Uterus (tissue), 3 donors: ENCODE measurements at regions not wholly inside any gene's neighbourhood (a gene's known extent, or its start where the extent isn't known, plus 50 kb on each side); places are given as distances from the start of the nearest gene placed in this dataset.
A peak's percentile ranks its signal among the peaks of the same experiment; 100 is the strongest.

Source experiments
- DNase-seq, 2 donors: peaks; one replicate each; pipeline ENCODE4 v3.0.0-alpha.2; 2019 to 2020
- H3K27ac ChIP-seq, 2 donors: fragments of 200-600 bp; sonication (generic); 1 replicate in 1 of 2; 2 replicates in 1 of 2; pipeline ENCODE4 v1.5.1; 2016 to 2018
- H3K27me3 ChIP-seq, 2 donors: fragments of 200-600 bp; sonication (generic); one replicate each; pipeline ENCODE4 v1.5.1; 2018 to 2019; ENCODE audit warnings: control low read depth in 1 of 2
- H3K36me3 ChIP-seq, 2 donors: fragments of 200-600 bp; sonication (generic); one replicate each; pipeline ENCODE4 v1.5.1; 2019; ENCODE audit warnings: control low read depth in 1 of 2
- H3K4me1 ChIP-seq, 2 donors: fragments of 200-600 bp; sonication (generic); one replicate each; pipeline ENCODE4 v1.5.1; 2018 to 2019; ENCODE audit warnings: control low read depth in 1 of 2
- H3K4me3 ChIP-seq, 2 donors: fragments of 200-600 bp; sonication (generic); 1 replicate in 1 of 2; 2 replicates in 1 of 2; pipeline ENCODE4 v1.5.1; 2018 to 2019; ENCODE audit warnings: mild to moderate bottlenecking in 1 of 2
- H3K9me3 ChIP-seq, 2 donors: fragments of 200-600 bp; sonication (generic); one replicate each; pipeline ENCODE4 v1.5.1; 2019; ENCODE audit warnings: control low read depth in 1 of 2
- POLR2A ChIP-seq, 2 donors: fragments of 450-650 bp; IDR thresholded peaks; one replicate each; pipeline ENCODE4 v1.6.1; 2016; ENCODE audit warnings: antibody characterized with exemption in 2 of 2, mild to moderate bottlenecking in 1 of 2, moderate library complexity in 1 of 2
- intact Hi-C: fragments of 100-400 bp; cut with DNase I; formaldehyde crosslinking; loops from one replicate; pipeline ENCODE4 v1.15.1; 2023; ENCODE audit warnings: low total_unique reads
- TF ChIP-seq, protein P1 (sequence below), 4 experiments: fragments of 200-600 bp in 2 of 4; fragments of 450-650 bp in 2 of 4; sonication (generic) in 2 of 4; IDR thresholded peaks; one replicate each; pipeline ENCODE4 v1.5.1; 2016 to 2019; ENCODE audit warnings: antibody characterized with exemption in 4 of 4, mild to moderate bottlenecking in 2 of 4, moderate library complexity in 1 of 4
- donor health status: DM: yes; HTN: yes; CAD: no.

DNA sequence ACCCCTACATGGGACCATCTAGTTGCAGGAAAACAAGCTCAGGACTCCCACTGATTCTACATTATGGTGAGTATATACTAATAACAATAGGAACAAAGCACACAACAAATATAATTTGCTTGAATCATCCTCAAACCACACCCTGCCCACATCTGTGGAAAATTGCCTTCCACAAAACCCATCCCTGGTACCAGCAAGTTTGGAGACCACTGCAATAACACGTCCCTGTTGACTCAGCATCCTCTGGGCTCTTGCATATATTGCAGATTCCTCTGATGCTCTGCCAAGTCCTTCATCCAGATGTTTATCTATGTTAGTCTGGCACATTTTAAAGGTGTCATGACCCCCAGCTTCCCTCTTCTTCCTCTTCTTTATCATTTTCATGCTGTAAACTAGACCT lies 138.4 kb downstream of the PCTP start:
- H3K4me1 ChIP-seq = no peaks in the 10 kb centered on the region
- no peaks in the 10 kb centered on the region for H3K9me3 ChIP-seq
- DNase-seq = no peak
- H3K27ac ChIP-seq = no peak overlapping the region
- H3K4me3 ChIP-seq = no peak overlapping the region
- no peaks in the 10 kb centered on the region for H3K27me3 ChIP-seq
- intact Hi-C loops = no loop called here
- TF ChIP-seq POLR2A (IDR thresholded peaks at IDR 0.05) = no peak
- TF ChIP-seq, protein P1, sequence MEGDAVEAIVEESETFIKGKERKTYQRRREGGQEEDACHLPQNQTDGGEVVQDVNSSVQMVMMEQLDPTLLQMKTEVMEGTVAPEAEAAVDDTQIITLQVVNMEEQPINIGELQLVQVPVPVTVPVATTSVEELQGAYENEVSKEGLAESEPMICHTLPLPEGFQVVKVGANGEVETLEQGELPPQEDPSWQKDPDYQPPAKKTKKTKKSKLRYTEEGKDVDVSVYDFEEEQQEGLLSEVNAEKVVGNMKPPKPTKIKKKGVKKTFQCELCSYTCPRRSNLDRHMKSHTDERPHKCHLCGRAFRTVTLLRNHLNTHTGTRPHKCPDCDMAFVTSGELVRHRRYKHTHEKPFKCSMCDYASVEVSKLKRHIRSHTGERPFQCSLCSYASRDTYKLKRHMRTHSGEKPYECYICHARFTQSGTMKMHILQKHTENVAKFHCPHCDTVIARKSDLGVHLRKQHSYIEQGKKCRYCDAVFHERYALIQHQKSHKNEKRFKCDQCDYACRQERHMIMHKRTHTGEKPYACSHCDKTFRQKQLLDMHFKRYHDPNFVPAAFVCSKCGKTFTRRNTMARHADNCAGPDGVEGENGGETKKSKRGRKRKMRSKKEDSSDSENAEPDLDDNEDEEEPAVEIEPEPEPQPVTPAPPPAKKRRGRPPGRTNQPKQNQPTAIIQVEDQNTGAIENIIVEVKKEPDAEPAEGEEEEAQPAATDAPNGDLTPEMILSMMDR (IDR thresholded peaks at IDR 0.05) = no peak
- H3K36me3 ChIP-seq = no peaks in the 10 kb centered on the region

DNA sequence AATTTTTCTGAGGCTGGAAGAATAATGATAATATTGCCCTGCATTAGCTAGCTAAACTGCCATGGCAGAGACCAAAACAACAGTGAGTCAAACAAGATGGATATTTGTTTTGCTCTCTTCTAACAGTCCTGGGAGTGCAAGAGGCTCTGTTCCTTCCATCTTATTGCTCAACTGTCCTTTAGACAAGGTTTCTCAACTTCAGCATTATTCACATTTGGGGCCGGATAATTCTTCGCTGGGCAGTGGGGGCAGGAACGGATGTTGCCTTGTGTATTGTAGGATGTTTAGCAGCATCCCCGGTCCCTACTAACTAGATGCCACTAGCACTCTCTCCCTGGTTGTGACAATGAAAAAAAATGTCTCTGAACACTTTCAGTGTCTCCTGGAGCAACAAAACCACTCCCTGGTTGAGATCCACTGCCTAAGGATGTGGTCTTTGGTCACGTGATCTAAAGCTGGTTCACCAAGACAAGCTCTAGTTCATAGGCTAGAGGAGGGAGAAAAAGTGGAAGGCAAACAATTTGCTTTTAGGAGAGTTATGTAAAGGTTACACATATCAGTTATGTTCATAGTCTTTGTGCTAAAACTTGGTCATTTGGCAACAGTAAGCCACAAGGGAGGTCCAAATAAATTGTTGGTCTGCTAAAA lies 144.4 kb downstream of the PCTP start:
- H3K4me1 ChIP-seq = no peaks in the 10 kb centered on the region
- no peak for TF ChIP-seq POLR2A (IDR thresholded peaks at IDR 0.05)
- TF ChIP-seq, protein P1 (IDR thresholded peaks at IDR 0.05) = no peak
- H3K27ac ChIP-seq = no peak overlapping the region
- no peak for DNase-seq
- no peaks in the 10 kb centered on the region for H3K27me3 ChIP-seq
- no peaks in the 10 kb centered on the region for H3K9me3 ChIP-seq
- no peak overlapping the region for H3K4me3 ChIP-seq
- no peaks in the 10 kb centered on the region for H3K36me3 ChIP-seq
- intact Hi-C loops = no loop called here

DNA sequence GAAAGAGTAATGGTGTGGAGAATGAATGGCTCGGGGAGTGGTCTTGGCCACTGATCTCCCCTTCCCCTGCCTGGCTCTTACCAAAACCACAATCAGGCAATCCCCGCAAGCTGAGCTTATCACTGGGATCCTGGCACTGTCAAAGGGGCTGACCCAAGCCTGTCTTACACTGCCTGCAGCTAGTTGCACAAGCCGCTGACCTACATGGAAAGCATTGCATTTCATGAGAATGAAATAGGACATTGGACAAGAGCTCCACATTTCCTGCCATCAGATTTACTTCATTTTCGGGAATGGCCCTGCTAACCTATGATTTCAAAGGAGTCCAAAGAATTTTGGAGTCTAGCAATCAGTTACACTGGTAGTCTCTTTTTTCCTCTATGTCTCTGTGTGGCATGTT lies 146.4 kb downstream of the PCTP start:
- no peaks in the 10 kb centered on the region for H3K36me3 ChIP-seq
- intact Hi-C loops = no loop called here
- no peaks in the 10 kb centered on the region for H3K4me1 ChIP-seq
- no peak for TF ChIP-seq POLR2A (IDR thresholded peaks at IDR 0.05)
- TF ChIP-seq, protein P1 (IDR thresholded peaks at IDR 0.05) = no peak
- H3K27ac ChIP-seq = no peak overlapping the region
- no peaks in the 10 kb centered on the region for H3K27me3 ChIP-seq
- peak in 1 of 2 donors; percentile 21 for DNase-seq
- no peak overlapping the region for H3K4me3 ChIP-seq
- no peaks in the 10 kb centered on the region for H3K9me3 ChIP-seq

DNA sequence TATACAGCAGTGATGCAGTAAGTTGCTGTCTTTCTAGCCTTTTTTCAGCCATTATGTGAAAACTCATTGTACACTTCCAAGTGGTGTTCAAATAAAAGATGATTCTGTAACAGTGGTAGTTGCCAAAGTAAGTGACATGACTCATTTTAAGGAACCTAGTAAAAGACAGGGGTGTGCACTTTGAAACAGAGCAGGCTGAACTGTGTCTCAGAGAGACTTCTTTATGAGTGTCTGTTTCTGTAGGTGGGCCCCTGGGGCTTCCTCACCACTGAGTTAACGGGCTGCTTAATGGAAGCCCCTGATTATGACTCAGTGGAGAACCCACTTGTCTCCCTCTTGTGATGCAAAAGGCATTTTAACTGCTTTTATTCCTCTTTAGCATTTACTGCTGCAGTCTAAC lies 147.3 kb downstream of the PCTP start:
- intact Hi-C loops = no loop called here
- TF ChIP-seq POLR2A (IDR thresholded peaks at IDR 0.05) = no peak
- TF ChIP-seq, protein P1 (IDR thresholded peaks at IDR 0.05) = no peak
- Histone ChIP-seq H3K9me3 (no peaks in the 10 kb centered on the region), H3K27ac (no peak overlapping the region), H3K27me3 (no peaks in the 10 kb centered on the region), H3K36me3 (no peaks in the 10 kb centered on the region), H3K4me3 (no peak overlapping the region), H3K4me1 (no peaks in the 10 kb centered on the region)
- no peak for DNase-seq

DNA sequence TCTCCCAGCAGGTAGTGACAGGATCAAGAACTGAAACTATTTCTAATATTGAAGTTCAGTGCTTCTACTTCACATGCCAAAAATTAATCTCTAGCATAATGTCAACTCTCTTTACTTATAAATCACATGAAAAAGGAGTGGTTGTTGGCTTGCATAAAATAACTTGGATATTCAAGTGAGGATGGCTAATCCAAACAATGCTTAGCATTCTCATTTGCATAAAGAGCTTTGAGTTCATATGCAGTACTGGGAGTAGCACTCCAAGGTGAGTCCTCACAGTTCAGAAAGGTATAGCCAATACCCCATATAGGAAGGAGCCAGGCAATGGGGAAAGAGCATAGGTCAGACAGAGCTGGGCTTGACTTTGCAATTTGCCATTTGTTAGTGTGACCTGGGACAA lies 149.3 kb downstream of the PCTP start:
- intact Hi-C loops = no loop called here
- TF ChIP-seq, protein P1 (IDR thresholded peaks at IDR 0.05) = no peak
- no peak for TF ChIP-seq POLR2A (IDR thresholded peaks at IDR 0.05)
- DNase-seq = no peak
- no peak overlapping the region for H3K4me3 ChIP-seq
- no peaks in the 10 kb centered on the region for H3K9me3 ChIP-seq
- H3K4me1 ChIP-seq = no peaks in the 10 kb centered on the region
- H3K27ac ChIP-seq = no peak overlapping the region
- H3K36me3 ChIP-seq = no peaks in the 10 kb centered on the region
- H3K27me3 ChIP-seq = no peaks in the 10 kb centered on the region
